Common myeloid progenitor, CD34-positive (primary cell): ENCODE measurements at regions not wholly inside any gene's neighbourhood (a gene's known extent, or its start where the extent isn't known, plus 50 kb on each side); places are given as distances from the start of the nearest gene placed in this dataset.

Experiments used
- CTCF ChIA-PET: fragments of 350-600 bp; sonication (Branson Sonifier 250); formaldehyde crosslinking; loops from one replicate; lab custom pipeline; 2021; ENCODE audit warnings: antibody characterized with exemption; lab: Charles Lee
- POLR2A ChIA-PET: fragments of 350-600 bp; sonication (Branson Sonifier 250); formaldehyde crosslinking; loops from one replicate; lab custom pipeline; 2021; ENCODE audit warnings: antibody characterized with exemption; lab: Charles Lee
- DNase-seq, 3 donors: peaks; one replicate each; pipeline versions ENCODE4 v3.0.0 to v3.0.0-alpha.2; 2013
- H3K27ac ChIP-seq, 2 experiments: 1 replicate in 1 of 2; 2 replicates in 1 of 2; pipeline ENCODE4 v1.7.0; 2013; ENCODE audit warnings: inconsistent platforms in 2 of 2, low read length in 2 of 2, mild to moderate bottlenecking in 2 of 2, low read depth in 1 of 2, moderate library complexity in 1 of 2; ENCODE audit not compliant: severe bottlenecking in 2 of 2, insufficient read depth in 1 of 2, poor library complexity in 1 of 2
- H3K27me3 ChIP-seq, 5 experiments: replicated peaks in 2 of 5; 1 replicate in 3 of 5; 2 replicates in 2 of 5; pipeline versions ENCODE4 v1.6.1 to v1.7.0; 2013; ENCODE audit warnings: low read length in 4 of 5, mild to moderate bottlenecking in 2 of 5, moderate library complexity in 2 of 5, inconsistent platforms in 1 of 5; ENCODE audit not compliant: insufficient read depth in 5 of 5, control insufficient read depth in 4 of 5
- H3K36me3 ChIP-seq, 4 experiments: 1 replicate in 2 of 4; 2 replicates in 2 of 4; pipeline versions ENCODE4 v1.6.1 to v1.7.0; 2013; ENCODE audit warnings: low read length in 3 of 4, control low read depth in 1 of 4, mild to moderate bottlenecking in 1 of 4; ENCODE audit not compliant: control insufficient read depth in 4 of 4, insufficient read depth in 4 of 4
- H3K4me1 ChIP-seq, 4 experiments: 1 replicate in 3 of 4; 2 replicates in 1 of 4; pipeline versions ENCODE4 v1.6.1 to v1.7.1; 2013; ENCODE audit warnings: low read length in 3 of 4, mild to moderate bottlenecking in 3 of 4, control low read depth in 1 of 4, inconsistent platforms in 1 of 4, moderate library complexity in 1 of 4; ENCODE audit not compliant: control insufficient read depth in 4 of 4, insufficient read depth in 4 of 4; ENCODE audit errors: control extremely low read depth in 1 of 4
- H3K4me3 ChIP-seq, 7 experiments: 1 replicate in 4 of 7; 2 replicates in 3 of 7; pipeline versions ENCODE4 v1.5.1 to v1.7.0; 2013; ENCODE audit warnings: mild to moderate bottlenecking in 7 of 7, low read length in 6 of 7, moderate library complexity in 6 of 7, inconsistent platforms in 2 of 7, low read depth in 2 of 7, control low read depth in 1 of 7; ENCODE audit not compliant: insufficient read depth in 4 of 7, control insufficient read depth in 1 of 7; ENCODE audit errors: extremely low read depth in 1 of 7
- H3K9me3 ChIP-seq, 5 experiments: 1 replicate in 4 of 5; 2 replicates in 1 of 5; pipeline versions ENCODE4 v1.6.1 to v1.7.1; 2013; ENCODE audit warnings: low read length in 4 of 5, mild to moderate bottlenecking in 2 of 5, inconsistent platforms in 1 of 5, low read depth in 1 of 5, moderate library complexity in 1 of 5; ENCODE audit not compliant: control insufficient read depth in 4 of 5, insufficient read depth in 2 of 5; ENCODE audit errors: control extremely low read depth in 1 of 5
- WGBS: methylation state at CpG from one replicate; pipeline ENCODE4 v1.1.5; 2013; ENCODE audit not compliant: insufficient coverage; 5-methylcytosine and 5-hydroxymethylcytosine counted together

DNA sequence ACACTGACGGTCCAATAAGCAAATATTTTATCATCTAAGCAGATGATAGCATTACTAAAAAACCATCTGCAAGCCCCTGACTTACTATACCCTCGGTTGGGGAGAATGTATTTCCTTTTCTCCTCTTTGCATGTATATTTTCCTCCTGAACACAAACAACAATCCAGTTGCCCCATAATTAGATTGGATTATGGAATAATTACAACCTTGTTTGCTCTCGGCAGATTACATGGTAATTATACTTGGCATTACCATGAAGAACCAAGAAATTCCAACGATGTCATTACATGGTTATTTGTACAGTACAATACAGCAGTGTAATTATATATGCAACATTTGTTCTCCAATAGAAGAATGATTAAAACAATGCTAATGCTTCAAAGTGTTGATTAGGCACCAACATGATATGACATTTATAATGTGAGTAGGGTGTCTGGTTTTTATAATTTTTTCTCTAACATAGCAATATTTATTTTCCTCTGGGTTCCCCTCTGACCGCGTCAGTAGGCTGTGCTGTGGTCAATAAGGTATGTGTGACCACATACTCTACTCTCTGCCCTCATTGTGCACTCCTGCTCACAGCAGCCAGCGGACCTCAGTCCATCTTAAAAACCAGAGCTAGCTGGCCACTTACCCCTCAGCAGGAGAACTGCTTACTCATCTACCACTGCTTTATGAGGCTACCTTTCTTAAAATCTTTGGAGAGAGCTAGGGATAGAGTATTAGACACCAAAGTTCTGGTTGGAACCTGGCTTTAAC lies 176.1 kb downstream of the INSIG2 start:
- POLR2A ChIA-PET = no interaction called here
- 85% methylated on average over 2 of the region's 7 CpGs for WGBS

DNA sequence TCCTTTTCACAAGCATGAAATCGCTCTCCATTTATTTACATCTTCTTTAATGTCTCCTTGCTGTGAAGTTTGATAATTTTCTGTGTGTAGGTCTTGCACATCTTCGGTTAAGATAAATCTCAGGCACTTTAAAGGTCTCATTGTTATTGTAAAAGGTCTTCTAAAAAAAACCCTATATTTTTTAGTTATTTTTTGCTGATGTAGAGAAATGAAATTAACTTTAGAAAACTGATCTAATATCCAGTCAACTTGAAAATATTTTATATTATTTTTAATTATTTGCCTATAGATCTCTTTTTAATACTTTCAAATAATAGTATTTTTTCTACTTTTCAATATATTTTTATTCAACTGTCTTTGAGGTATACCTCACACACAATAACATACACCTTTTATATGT lies 169.4 kb downstream of the INSIG2 start:
- Histone ChIP-seq H3K9me3 (no peaks in the 10 kb centered on the region), H3K4me3 (no peak overlapping the region), H3K27ac (no peak overlapping the region), H3K27me3 (peaks cover 0 to 9% (median 5%) of the 10 kb centered on the region in 5 experiments), H3K36me3 (no peaks in the 10 kb centered on the region), H3K4me1 (no peaks in the 10 kb centered on the region)
- no peak for DNase-seq
- ChIA-PET POLR2A (no interaction called here), CTCF (no interaction called here)
- WGBS = no CpG with 5 or more reads among the region's 2 CpGs

More for the DNA sequence above, 176.1 kb downstream of the INSIG2 start:
- Histone ChIP-seq H3K27ac (no peak overlapping the region), H3K36me3 (no peaks in the 10 kb centered on the region), H3K9me3 (no peaks in the 10 kb centered on the region), H3K4me1 (no peaks in the 10 kb centered on the region), H3K27me3 (peaks cover 0 to 11% (median 2%) of the 10 kb centered on the region in 5 experiments), H3K4me3 (no peak overlapping the region)
- DNase-seq = no peak
- CTCF ChIA-PET = no interaction called here

DNA sequence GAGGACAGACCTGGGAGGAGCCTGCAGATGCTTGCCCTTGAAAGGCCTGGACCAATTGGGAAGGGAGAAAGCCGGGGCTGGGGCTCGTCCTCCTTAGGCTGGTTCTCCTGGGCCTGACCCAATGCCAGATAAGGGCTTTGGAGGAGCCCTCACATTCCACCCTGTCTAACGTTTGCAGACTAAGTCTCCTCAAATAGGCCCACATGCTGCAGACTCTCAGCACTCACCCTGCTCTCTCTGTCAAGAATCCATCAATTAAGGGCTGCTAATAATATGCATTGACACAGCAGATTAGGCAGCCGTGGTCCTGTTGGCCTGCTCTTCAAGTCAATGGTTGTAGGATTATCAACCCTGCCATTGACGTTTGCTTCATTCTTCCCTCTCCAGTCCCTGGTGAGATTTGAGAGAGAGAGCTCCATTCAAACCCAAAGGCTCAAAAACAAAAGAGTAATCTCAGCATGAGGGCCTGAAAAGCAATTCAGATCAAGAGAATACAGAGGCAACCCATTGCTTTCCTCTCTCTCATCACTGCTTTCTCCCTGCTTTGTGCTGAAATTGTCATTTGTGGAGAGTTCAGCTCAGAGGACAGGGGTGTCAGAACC lies 167.6 kb downstream of the INSIG2 start:
- 67% methylated on average over 3 of the region's 5 CpGs for WGBS
- H3K36me3 ChIP-seq = no peaks in the 10 kb centered on the region
- no peak overlapping the region for H3K27ac ChIP-seq
- no peaks in the 10 kb centered on the region for H3K9me3 ChIP-seq
- H3K4me1 ChIP-seq = no peaks in the 10 kb centered on the region
- ChIA-PET CTCF (no interaction called here), POLR2A (no interaction called here)
- peaks cover 0 to 9% (median 5%) of the 10 kb centered on the region in 5 experiments for H3K27me3 ChIP-seq
- H3K4me3 ChIP-seq = no peak overlapping the region
- no peak for DNase-seq

DNA sequence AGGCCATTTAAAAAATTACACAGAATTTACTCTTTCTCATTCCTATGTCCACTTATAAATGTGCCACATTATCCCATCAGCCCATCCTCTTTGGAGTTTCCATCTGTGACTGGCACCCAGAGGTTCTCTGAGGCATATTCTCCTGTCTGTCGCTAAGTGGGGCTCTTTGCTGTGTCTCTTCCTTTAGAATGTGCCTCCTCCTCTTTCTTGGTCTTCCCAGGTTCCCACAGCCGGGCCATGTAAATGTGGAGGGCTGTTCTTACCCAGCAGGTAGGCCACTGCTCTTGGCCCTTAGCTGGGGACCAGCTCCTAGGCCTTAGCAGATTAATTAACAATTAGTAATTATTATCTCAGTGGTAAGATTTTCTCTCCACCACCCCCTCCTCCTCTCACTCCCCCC lies 167.0 kb downstream of the INSIG2 start:
- H3K4me1 ChIP-seq = no peaks in the 10 kb centered on the region
- WGBS = 67% methylated on average over 1 of the region's 2 CpGs
- CTCF ChIA-PET = no interaction called here

DNA sequence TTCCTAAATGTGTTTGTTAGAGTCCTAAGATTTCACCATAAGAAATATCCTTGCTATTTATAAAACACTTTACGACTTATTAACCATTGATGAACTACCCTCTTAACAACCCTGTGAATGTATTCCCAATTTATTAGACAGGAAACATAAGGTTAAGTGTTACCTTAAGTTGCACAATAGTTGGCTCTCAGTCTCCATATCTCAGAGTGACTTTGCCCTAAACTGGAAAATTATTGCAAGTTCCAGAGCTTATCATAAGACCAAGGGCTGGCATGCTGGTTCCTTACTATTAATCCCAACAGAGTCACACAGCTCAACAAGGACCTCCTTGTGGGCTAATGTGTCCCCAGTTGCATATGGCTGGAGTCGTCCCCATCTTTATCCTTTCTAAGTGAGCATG lies 165.8 kb downstream of the INSIG2 start:
- no peaks in the 10 kb centered on the region for H3K36me3 ChIP-seq
- ChIA-PET POLR2A (no interaction called here), CTCF (no interaction called here)
- H3K27ac ChIP-seq = no peak overlapping the region
- peaks cover 0 to 16% (median 5%) of the 10 kb centered on the region in 5 experiments for H3K27me3 ChIP-seq
- WGBS = 100% methylated on average over 2 of the region's 2 CpGs
- H3K9me3 ChIP-seq = no peaks in the 10 kb centered on the region
- no peak for DNase-seq
- peaks cover 0 to 6% (median 0%) of the 10 kb centered on the region in 4 experiments for H3K4me1 ChIP-seq
- H3K4me3 ChIP-seq = no peak overlapping the region

More for the DNA sequence above, 167.0 kb downstream of the INSIG2 start:
- Histone ChIP-seq H3K4me3 (no peak overlapping the region), H3K36me3 (no peaks in the 10 kb centered on the region), H3K9me3 (no peaks in the 10 kb centered on the region), H3K27me3 (peaks cover 0 to 9% (median 3%) of the 10 kb centered on the region in 5 experiments), H3K27ac (no peak overlapping the region)
- no peak for DNase-seq
- POLR2A ChIA-PET = no interaction called here

DNA sequence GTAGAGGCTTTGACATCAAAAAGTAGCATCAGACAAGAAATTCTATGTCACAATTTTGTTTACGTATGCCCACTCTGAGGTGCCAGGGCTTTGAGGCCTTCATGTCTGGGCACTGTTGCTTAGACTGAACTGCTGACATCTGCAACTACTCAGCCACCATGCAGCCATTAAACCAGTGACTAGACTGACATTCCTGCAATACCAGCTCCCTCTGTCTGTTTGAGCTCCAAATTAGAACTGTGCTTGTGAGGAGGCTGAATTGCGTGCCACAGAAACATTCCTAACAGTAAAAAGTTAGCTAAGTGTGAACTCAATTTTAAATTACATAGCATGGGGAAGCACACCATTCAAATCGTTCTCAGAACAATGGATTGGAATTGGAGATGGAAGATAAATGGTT lies 163.2 kb downstream of the INSIG2 start:
- Histone ChIP-seq H3K27me3 (peaks cover 0 to 16% (median 5%) of the 10 kb centered on the region in 5 experiments), H3K4me1 (peaks cover 0 to 6% (median 0%) of the 10 kb centered on the region in 4 experiments), H3K4me3 (no peak overlapping the region), H3K36me3 (no peaks in the 10 kb centered on the region), H3K9me3 (no peaks in the 10 kb centered on the region), H3K27ac (no peak overlapping the region)
- DNase-seq = no peak
- ChIA-PET POLR2A (no interaction called here), CTCF (no interaction called here)
- 100% methylated on average over 1 of the region's 3 CpGs for WGBS

DNA sequence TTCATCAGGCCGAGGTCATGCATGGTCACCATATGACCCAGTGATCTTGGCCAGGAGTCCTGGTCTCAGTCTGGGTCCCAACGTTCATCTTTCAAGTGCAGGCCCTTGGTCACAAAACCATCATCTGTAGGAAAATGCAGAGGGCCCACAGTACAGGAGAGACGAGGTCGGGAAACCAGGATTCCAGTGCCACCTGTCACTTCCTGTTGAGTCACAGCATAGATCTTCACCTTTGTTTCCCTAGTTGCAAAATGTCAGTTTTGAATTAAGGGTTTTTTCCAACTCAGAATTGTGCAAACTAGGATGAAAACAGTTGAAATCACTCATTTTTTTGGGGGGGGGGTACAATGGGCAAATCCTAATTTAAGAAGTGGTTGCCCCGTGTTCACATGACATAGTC lies 162.2 kb downstream of the INSIG2 start:
- DNase-seq = no peak
- H3K27ac ChIP-seq = no peak overlapping the region
- H3K36me3 ChIP-seq = no peaks in the 10 kb centered on the region
- H3K27me3 ChIP-seq = peaks cover 0 to 11% (median 5%) of the 10 kb centered on the region in 5 experiments
- CTCF ChIA-PET = interaction anchor here (0.9 kb wide), 1 partner anchor 40 kb away, joined by 3 read pairs; no protein-coding TSS in a partner anchor
- 94% methylated on average over 5 of the region's 5 CpGs for WGBS
- POLR2A ChIA-PET = no interaction called here
- no peaks in the 10 kb centered on the region for H3K9me3 ChIP-seq
- no peak overlapping the region for H3K4me3 ChIP-seq
- peaks cover 0 to 6% (median 0%) of the 10 kb centered on the region in 4 experiments for H3K4me1 ChIP-seq
